ENCODE measurements at regions not wholly inside any gene's neighbourhood (a gene's known extent, or its start where the extent isn't known, plus 50 kb on each side); places are given as distances from the start of the nearest gene placed in this dataset.

DNA sequence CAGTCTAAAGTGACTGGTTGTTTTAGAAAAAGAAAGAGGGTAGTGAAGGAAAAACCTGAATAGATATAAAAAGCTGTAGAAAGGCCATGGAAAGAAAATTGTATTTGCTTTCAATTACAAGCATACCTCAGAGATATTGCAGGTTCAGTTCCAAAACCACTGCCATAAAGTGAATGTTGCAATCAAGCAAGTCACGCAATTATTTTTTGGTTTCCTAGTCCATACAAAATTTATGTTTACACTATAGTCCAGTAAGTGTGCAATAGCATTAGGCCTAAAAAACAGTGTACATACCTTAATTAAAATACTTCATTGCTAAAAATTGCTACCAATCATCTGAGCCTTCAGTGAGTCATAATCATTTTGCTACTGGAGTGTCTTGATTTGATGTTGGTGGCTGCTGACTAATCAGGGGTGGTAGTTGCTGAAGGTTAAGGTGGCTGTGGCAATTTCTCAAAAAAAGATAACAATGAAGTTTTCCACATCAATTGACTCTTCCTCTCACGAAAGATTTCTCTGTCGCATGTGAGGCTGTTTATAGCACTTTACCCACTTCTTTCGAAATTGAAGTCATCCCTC is 2003.8 kb upstream of the PIK3C3 start:
- no peak overlapping the region for H4K8ac ChIP-seq (ENCODE audit: extremely low read depth, insufficient read depth, low read length)
- no peak overlapping the region for H3K18ac ChIP-seq (ENCODE audit: extremely low read depth, low read length)
- no peak overlapping the region for H3K4me3 ChIP-seq (ENCODE audit: extremely low read depth in 1 of 4, insufficient read depth in 2 of 4, low read depth in 3 of 4, low read length in 4 of 4)
- DNase-seq (ENCODE audit: low read depth in 1 of 2, low spot score in 2 of 2) (no peak), FAIRE-seq (no peak)
- ChIA-PET POLR2A (ENCODE audit: partially characterized antibody) (no interaction called here), CTCF (ENCODE audit: partially characterized antibody) (interaction anchor here (3.1 kb wide), 1 partner anchor 13 kb away, joined by 9 read pairs; no protein-coding TSS in a partner anchor)
- no peak overlapping the region for H3K23ac ChIP-seq (ENCODE audit: insufficient read length)
- no peak overlapping the region for H3K14ac ChIP-seq (ENCODE audit: insufficient read length)
- no peak overlapping the region for H3K9ac ChIP-seq (replicated peaks in 1 of 4; ENCODE audit: extremely low read depth in 1 of 4, low read depth in 3 of 4, low read length in 3 of 4)
- no peak overlapping the region for H2AFZ ChIP-seq (ENCODE audit: low read length)
- no peaks in the 10 kb centered on the region for H3K27me3 ChIP-seq (replicated peaks in 1 of 4; ENCODE audit: control insufficient read depth in 3 of 4, extremely low read depth in 1 of 4, insufficient read depth in 3 of 4, low read length in 3 of 4)
- H3K9me3 ChIP-seq (ENCODE audit: insufficient read depth in 2 of 2, low read depth in 1 of 2, low read length in 1 of 2) = no peaks in the 10 kb centered on the region
- H3K4me2 ChIP-seq (ENCODE audit: insufficient read depth in 1 of 2, low read depth in 2 of 2, low read length in 2 of 2) = no peak overlapping the region
- no peak overlapping the region for H2BK20ac ChIP-seq (ENCODE audit: low read length)
- H3K4me1 ChIP-seq (replicated peaks in 1 of 4; ENCODE audit: control insufficient read depth in 3 of 4, insufficient read depth in 4 of 4, low read length in 3 of 4) = peaks cover 0 to 3% (median 0%) of the 10 kb centered on the region in 4 experiments; a peak in 1 of 7 replicates
- no peak overlapping the region for H2AK5ac ChIP-seq (ENCODE audit: low read depth, low read length)
- no peak overlapping the region for H3K4ac ChIP-seq (replicated peaks; ENCODE audit: insufficient read length, low read depth, low read length)
- H3K79me1 ChIP-seq (ENCODE audit: low read depth, low read length) = no peaks in the 10 kb centered on the region
- H3K27ac ChIP-seq (ENCODE audit: low read depth, low read length) = no peak overlapping the region
- no peaks in the 10 kb centered on the region for H3K36me3 ChIP-seq (ENCODE audit: control insufficient read depth in 2 of 4, insufficient read depth in 4 of 4, low read length in 3 of 4)
- no peaks in the 10 kb centered on the region for H3K79me2 ChIP-seq (ENCODE audit: control insufficient read depth in 1 of 2, insufficient read depth in 2 of 2, low read length in 2 of 2)
- H2BK5ac ChIP-seq (ENCODE audit: low read depth, low read length) = no peak overlapping the region
- H4K20me1 ChIP-seq (replicated peaks in 1 of 2; ENCODE audit: control insufficient read depth in 1 of 2, insufficient read depth in 2 of 2, low read length in 2 of 2) = no peaks in the 10 kb centered on the region
- no peak overlapping the region for H2BK120ac ChIP-seq (replicated peaks; ENCODE audit: low read depth, low read length)
- H3K23me2 ChIP-seq (ENCODE audit: low read depth, low read length) = no peaks in the 10 kb centered on the region; the same call in 1 of the 2 replicates
- no peak overlapping the region for H3K56ac ChIP-seq (replicated peaks; ENCODE audit: insufficient read length, low read depth, low read length)
- no peak overlapping the region for H4K5ac ChIP-seq (ENCODE audit: insufficient read length, low read depth, low read length)
- no peak overlapping the region for H2BK15ac ChIP-seq (ENCODE audit: low read length)
- H2BK12ac ChIP-seq (ENCODE audit: low read depth, low read length) = no peak overlapping the region
- H4K91ac ChIP-seq (replicated peaks; ENCODE audit: insufficient read length, low read length) = no peak overlapping the region
- WGBS, 2 experiments (ENCODE audit: extremely low coverage in 1 of 2, insufficient coverage in 1 of 2, insufficient read length in 1 of 2, insufficient replicate concordance in 2 of 2, low coverage in 1 of 2, low lambda C conversion rate in 2 of 2, missing lambda C conversion rate in 1 of 2) = 88% methylated on average over 4 of the region's 4 CpGs; no CpG with 5 or more reads in 1 of the 2 experiments
- TF ChIP-seq PHF8 (conservative IDR thresholded peaks at IDR 0.05; ENCODE audit: low read depth, low read length) (no peak), BCL11A (IDR thresholded peaks at IDR 0.05; ENCODE audit: low read depth in 2 of 2, low read length in 2 of 2) (no peak), SIN3A (conservative IDR thresholded peaks at IDR 0.05 in 1 of 2, IDR thresholded peaks at IDR 0.05 in 1 of 2; ENCODE audit: low read depth in 1 of 2, low read length in 2 of 2) (no peak), POU5F1 (IDR thresholded peaks at IDR 0.05; ENCODE audit: low read depth, low read length) (no peak), RAD21 (IDR thresholded peaks at IDR 0.05 in 1 of 2, conservative IDR thresholded peaks at IDR 0.05 in 1 of 2; ENCODE audit: low read depth in 2 of 2, low read length in 2 of 2) (no peak), GTF2F1 (IDR thresholded peaks at IDR 0.05; ENCODE audit: borderline replicate concordance, low read depth, low read length) (no peak), KDM5A (IDR thresholded peaks at IDR 0.05; ENCODE audit: low read length) (no peak), EGR1 (IDR thresholded peaks at IDR 0.05; ENCODE audit: borderline replicate concordance, low read depth, low read length) (no peak), CHD2 (IDR thresholded peaks at IDR 0.05; ENCODE audit: low read length) (no peak)
- TF ChIP-seq, protein P1, sequence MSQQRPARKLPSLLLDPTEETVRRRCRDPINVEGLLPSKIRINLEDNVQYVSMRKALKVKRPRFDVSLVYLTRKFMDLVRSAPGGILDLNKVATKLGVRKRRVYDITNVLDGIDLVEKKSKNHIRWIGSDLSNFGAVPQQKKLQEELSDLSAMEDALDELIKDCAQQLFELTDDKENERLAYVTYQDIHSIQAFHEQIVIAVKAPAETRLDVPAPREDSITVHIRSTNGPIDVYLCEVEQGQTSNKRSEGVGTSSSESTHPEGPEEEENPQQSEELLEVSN (IDR thresholded peaks at IDR 0.05) = no peak
- TF ChIP-seq, protein P2, sequence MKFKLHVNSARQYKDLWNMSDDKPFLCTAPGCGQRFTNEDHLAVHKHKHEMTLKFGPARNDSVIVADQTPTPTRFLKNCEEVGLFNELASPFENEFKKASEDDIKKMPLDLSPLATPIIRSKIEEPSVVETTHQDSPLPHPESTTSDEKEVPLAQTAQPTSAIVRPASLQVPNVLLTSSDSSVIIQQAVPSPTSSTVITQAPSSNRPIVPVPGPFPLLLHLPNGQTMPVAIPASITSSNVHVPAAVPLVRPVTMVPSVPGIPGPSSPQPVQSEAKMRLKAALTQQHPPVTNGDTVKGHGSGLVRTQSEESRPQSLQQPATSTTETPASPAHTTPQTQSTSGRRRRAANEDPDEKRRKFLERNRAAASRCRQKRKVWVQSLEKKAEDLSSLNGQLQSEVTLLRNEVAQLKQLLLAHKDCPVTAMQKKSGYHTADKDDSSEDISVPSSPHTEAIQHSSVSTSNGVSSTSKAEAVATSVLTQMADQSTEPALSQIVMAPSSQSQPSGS (IDR thresholded peaks at IDR 0.05; ENCODE audit: low read length) = no peak

Data from H1 (cell line).